ENCODE measurements at regions not wholly inside any gene's neighbourhood (a gene's known extent, or its start where the extent isn't known, plus 50 kb on each side); places are given as distances from the start of the nearest gene placed in this dataset.

- ChIA-PET POLR2A (interaction anchor here (0.6 kb wide), 1 partner anchor 391 kb away, joined by 3 read pairs; no protein-coding TSS in a partner anchor), CTCF (ENCODE audit: unreplicated experiment) (no interaction called here)
- Histone ChIP-seq H2AFZ (ENCODE audit: low read length) (no peak overlapping the region), H3K9me2 (ENCODE audit: insufficient read depth, low read length) (no peaks in the 10 kb centered on the region), H3K79me2 (ENCODE audit: insufficient read depth, low read depth, low read length) (no peaks in the 10 kb centered on the region), H3K9me3 (ENCODE audit: low read length) (no peaks in the 10 kb centered on the region), H3K4me2 (ENCODE audit: low read length) (no peak overlapping the region), H3K27ac (ENCODE audit: low read depth, low read length, poor library complexity, severe bottlenecking) (no peak overlapping the region), H4K20me1 (ENCODE audit: insufficient read depth, low read length) (no peaks in the 10 kb centered on the region), H3K4me1 (ENCODE audit: insufficient read depth, low read length, poor library complexity, severe bottlenecking) (no peaks in the 10 kb centered on the region), H3K36me3 (ENCODE audit: insufficient read depth, low read length) (no peaks in the 10 kb centered on the region), H3K4me3 (ENCODE audit: low read depth, low read length, poor library complexity, severe bottlenecking) (no peak overlapping the region)
- DNase-seq (ENCODE audit: low spot score): no peak
- intact Hi-C loops (cut with micrococcal nuclease; ENCODE audit: unreplicated experiment): no loop called here
- BruUV-seq (replicated peaks): no TSS peak
- TF ChIP-seq EZH2phosphoT487 (IDR thresholded peaks at IDR 0.05; ENCODE audit: borderline replicate concordance, low read depth, low read length): no peak
- TF ChIP-seq, protein P1, sequence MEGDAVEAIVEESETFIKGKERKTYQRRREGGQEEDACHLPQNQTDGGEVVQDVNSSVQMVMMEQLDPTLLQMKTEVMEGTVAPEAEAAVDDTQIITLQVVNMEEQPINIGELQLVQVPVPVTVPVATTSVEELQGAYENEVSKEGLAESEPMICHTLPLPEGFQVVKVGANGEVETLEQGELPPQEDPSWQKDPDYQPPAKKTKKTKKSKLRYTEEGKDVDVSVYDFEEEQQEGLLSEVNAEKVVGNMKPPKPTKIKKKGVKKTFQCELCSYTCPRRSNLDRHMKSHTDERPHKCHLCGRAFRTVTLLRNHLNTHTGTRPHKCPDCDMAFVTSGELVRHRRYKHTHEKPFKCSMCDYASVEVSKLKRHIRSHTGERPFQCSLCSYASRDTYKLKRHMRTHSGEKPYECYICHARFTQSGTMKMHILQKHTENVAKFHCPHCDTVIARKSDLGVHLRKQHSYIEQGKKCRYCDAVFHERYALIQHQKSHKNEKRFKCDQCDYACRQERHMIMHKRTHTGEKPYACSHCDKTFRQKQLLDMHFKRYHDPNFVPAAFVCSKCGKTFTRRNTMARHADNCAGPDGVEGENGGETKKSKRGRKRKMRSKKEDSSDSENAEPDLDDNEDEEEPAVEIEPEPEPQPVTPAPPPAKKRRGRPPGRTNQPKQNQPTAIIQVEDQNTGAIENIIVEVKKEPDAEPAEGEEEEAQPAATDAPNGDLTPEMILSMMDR (conservative IDR thresholded peaks at IDR 0.05; ENCODE audit: low read length): no peak
Measured at GRCh38 chrX:23223169-23223568, 111.5 kb upstream of the PTCHD1 start.

- no peak for DNase-seq (ENCODE audit: low spot score)
- H3K79me2 ChIP-seq (ENCODE audit: insufficient read depth, low read depth, low read length): no peaks in the 10 kb centered on the region
- ChIA-PET CTCF (ENCODE audit: unreplicated experiment) (no interaction called here), POLR2A (no interaction called here)
- no peak overlapping the region for H2AFZ ChIP-seq (ENCODE audit: low read length)
- H3K9me3 ChIP-seq (ENCODE audit: low read length): no peaks in the 10 kb centered on the region
- no TSS peak for BruUV-seq (replicated peaks)
- no peak overlapping the region for H3K27ac ChIP-seq (ENCODE audit: low read depth, low read length, poor library complexity, severe bottlenecking)
- no peaks in the 10 kb centered on the region for H3K36me3 ChIP-seq (ENCODE audit: insufficient read depth, low read length)
- H3K4me2 ChIP-seq (ENCODE audit: low read length): no peak overlapping the region
- intact Hi-C loops (cut with micrococcal nuclease; ENCODE audit: unreplicated experiment): no loop called here
- no peak for TF ChIP-seq EZH2phosphoT487 (IDR thresholded peaks at IDR 0.05; ENCODE audit: borderline replicate concordance, low read depth, low read length)
- TF ChIP-seq, protein P1 (conservative IDR thresholded peaks at IDR 0.05; ENCODE audit: low read length): no peak
- H3K4me3 ChIP-seq (ENCODE audit: low read depth, low read length, poor library complexity, severe bottlenecking): no peak overlapping the region
- no peaks in the 10 kb centered on the region for H3K4me1 ChIP-seq (ENCODE audit: insufficient read depth, low read length, poor library complexity, severe bottlenecking)
- no peaks in the 10 kb centered on the region for H3K9me2 ChIP-seq (ENCODE audit: insufficient read depth, low read length)
- H4K20me1 ChIP-seq (ENCODE audit: insufficient read depth, low read length): no peaks in the 10 kb centered on the region
Measured at GRCh38 chrX:23228454-23228853, 106.2 kb upstream of the PTCHD1 start.

GRCh38 chrX:23228950-23229448 lies 105.7 kb upstream of the PTCHD1 start:
- Histone ChIP-seq H3K9me2 (ENCODE audit: insufficient read depth, low read length) (no peaks in the 10 kb centered on the region), H3K36me3 (ENCODE audit: insufficient read depth, low read length) (no peaks in the 10 kb centered on the region), H3K4me1 (ENCODE audit: insufficient read depth, low read length, poor library complexity, severe bottlenecking) (no peaks in the 10 kb centered on the region), H2AFZ (ENCODE audit: low read length) (no peak overlapping the region), H3K4me2 (ENCODE audit: low read length) (no peak overlapping the region), H3K79me2 (ENCODE audit: insufficient read depth, low read depth, low read length) (no peaks in the 10 kb centered on the region), H3K27ac (ENCODE audit: low read depth, low read length, poor library complexity, severe bottlenecking) (no peak overlapping the region), H3K9me3 (ENCODE audit: low read length) (no peaks in the 10 kb centered on the region), H4K20me1 (ENCODE audit: insufficient read depth, low read length) (no peaks in the 10 kb centered on the region), H3K4me3 (ENCODE audit: low read depth, low read length, poor library complexity, severe bottlenecking) (no peak overlapping the region)
- no peak for TF ChIP-seq EZH2phosphoT487 (IDR thresholded peaks at IDR 0.05; ENCODE audit: borderline replicate concordance, low read depth, low read length)
- TF ChIP-seq, protein P1 (conservative IDR thresholded peaks at IDR 0.05; ENCODE audit: low read length): no peak
- DNase-seq (ENCODE audit: low spot score): no peak
- ChIA-PET POLR2A (no interaction called here), CTCF (ENCODE audit: unreplicated experiment) (no interaction called here)
- intact Hi-C loops (cut with micrococcal nuclease; ENCODE audit: unreplicated experiment): no loop called here
- no TSS peak for BruUV-seq (replicated peaks)
